NT2/D1 (cell line): ENCODE measurements at regions not wholly inside any gene's neighbourhood (a gene's known extent, or its start where the extent isn't known, plus 50 kb on each side); places are given as distances from the start of the nearest gene placed in this dataset.
"Not testable (repeated sequence)": the region's sequence is repeated elsewhere in the genome, so short reads cannot be mapped to it uniquely, and the experiment has no call there.

Source experiments
- YY1 ChIP-seq: IDR thresholded peaks from 2 replicates; pipeline ENCODE4 v1.6.1; 2011; ENCODE audit not compliant: insufficient read length, insufficient read depth
- ZNF274 ChIP-seq: IDR thresholded peaks from 2 replicates; pipeline ENCODE4 v1.6.1; 2011; ENCODE audit warnings: mild to moderate bottlenecking, low read depth, low read length

DNA sequence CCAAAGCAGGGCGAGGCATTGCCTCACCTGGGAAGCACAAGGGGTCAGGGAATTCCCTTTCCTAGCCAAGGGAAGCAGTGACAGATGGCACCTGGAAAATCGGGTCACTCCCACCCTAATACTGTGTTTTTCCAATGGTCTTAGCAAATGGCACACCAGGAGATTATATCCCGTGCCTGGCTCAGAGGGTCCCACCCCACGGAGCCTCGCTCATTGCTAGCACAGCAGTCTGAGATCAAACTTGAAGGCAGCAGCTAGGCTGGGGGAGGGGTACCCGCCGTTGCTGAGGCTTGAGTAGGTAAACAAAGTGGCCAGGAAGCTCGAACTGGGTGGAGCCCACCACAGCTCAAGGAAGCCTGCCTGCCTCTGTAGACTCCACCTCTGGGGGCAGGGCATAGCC is 664.6 kb downstream of the NUP35 start:
- TF ChIP-seq YY1, ZNF274: not testable (repeated sequence)
